ENCODE measurements at regions not wholly inside any gene's neighbourhood (a gene's known extent, or its start where the extent isn't known, plus 50 kb on each side); places are given as distances from the start of the nearest gene placed in this dataset.

DNA sequence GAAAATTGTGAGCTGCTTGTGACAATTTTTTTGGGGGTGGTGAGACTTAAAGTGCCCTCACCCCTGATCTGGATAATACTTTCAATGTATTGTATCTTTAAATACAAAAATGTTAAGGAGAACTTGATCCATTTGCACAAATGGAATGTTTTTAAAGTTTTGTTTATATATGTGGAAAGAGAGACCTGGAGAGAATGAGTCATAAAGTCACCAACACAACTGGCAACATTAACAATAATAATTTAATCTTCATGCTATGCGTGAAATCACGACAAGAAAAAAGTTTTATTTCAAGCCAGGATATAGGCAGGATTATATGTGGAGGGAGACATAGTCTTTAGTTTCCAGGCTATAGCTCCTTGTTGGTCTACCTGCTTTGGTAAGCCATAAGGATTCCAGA, 537.5 kb downstream of the GPAM start:
- Histone ChIP-seq H3K79me2 (ENCODE audit: control insufficient read depth in 1 of 2, insufficient read depth in 2 of 2, low read length in 2 of 2) (no peaks in the 10 kb centered on the region), H2BK5ac (ENCODE audit: low read depth, low read length) (no peak overlapping the region), H3K4ac (replicated peaks; ENCODE audit: insufficient read length, low read depth, low read length) (no peak overlapping the region), H2BK12ac (ENCODE audit: low read depth, low read length) (no peak overlapping the region), H3K9me3 (ENCODE audit: insufficient read depth in 2 of 2, low read depth in 1 of 2, low read length in 1 of 2) (peaks cover 12% of the 10 kb centered on the region in 2 experiments; a peak in 2 of 4 replicates), H2BK20ac (ENCODE audit: low read length) (no peak overlapping the region), H3K56ac (replicated peaks; ENCODE audit: insufficient read length, low read depth, low read length) (no peak overlapping the region), H3K4me2 (ENCODE audit: insufficient read depth in 1 of 2, low read depth in 2 of 2, low read length in 2 of 2) (no peak overlapping the region), H4K91ac (replicated peaks; ENCODE audit: insufficient read length, low read length) (no peak overlapping the region), H2BK120ac (replicated peaks; ENCODE audit: low read depth, low read length) (no peak overlapping the region), H3K9ac (replicated peaks in 1 of 4; ENCODE audit: extremely low read depth in 1 of 4, low read depth in 3 of 4, low read length in 3 of 4) (no peak overlapping the region), H3K4me3 (ENCODE audit: extremely low read depth in 1 of 4, insufficient read depth in 2 of 4, low read depth in 3 of 4, low read length in 4 of 4) (no peak overlapping the region), H3K27ac (ENCODE audit: low read depth, low read length) (no peak overlapping the region), H4K20me1 (replicated peaks in 1 of 2; ENCODE audit: control insufficient read depth in 1 of 2, insufficient read depth in 2 of 2, low read length in 2 of 2) (no peaks in the 10 kb centered on the region), H3K23ac (ENCODE audit: insufficient read length) (no peak overlapping the region), H4K5ac (ENCODE audit: insufficient read length, low read depth, low read length) (no peak overlapping the region), H3K18ac (ENCODE audit: extremely low read depth, low read length) (no peak overlapping the region), H4K8ac (ENCODE audit: extremely low read depth, insufficient read depth, low read length) (no peak overlapping the region), H2BK15ac (ENCODE audit: low read length) (no peak overlapping the region), H3K36me3 (ENCODE audit: control insufficient read depth in 2 of 4, insufficient read depth in 4 of 4, low read length in 3 of 4) (no peaks in the 10 kb centered on the region), H2AFZ (ENCODE audit: low read length) (no peak overlapping the region), H3K4me1 (replicated peaks in 1 of 4; ENCODE audit: control insufficient read depth in 3 of 4, insufficient read depth in 4 of 4, low read length in 3 of 4) (no peaks in the 10 kb centered on the region), H3K23me2 (ENCODE audit: low read depth, low read length) (no peaks in the 10 kb centered on the region), H3K14ac (ENCODE audit: insufficient read length) (no peak overlapping the region), H3K79me1 (ENCODE audit: low read depth, low read length) (no peaks in the 10 kb centered on the region), H2AK5ac (ENCODE audit: low read depth, low read length) (no peak overlapping the region), H3K27me3 (replicated peaks in 1 of 4; ENCODE audit: control insufficient read depth in 3 of 4, extremely low read depth in 1 of 4, insufficient read depth in 3 of 4, low read length in 3 of 4) (no peaks in the 10 kb centered on the region)
- ChIA-PET CTCF (ENCODE audit: partially characterized antibody) (interaction anchor here (1.2 kb wide), 2 partner anchors 12 to 298 kb away, joined by 3 read pairs; no protein-coding TSS in a partner anchor), POLR2A (ENCODE audit: partially characterized antibody) (no interaction called here)
- DNase-seq (ENCODE audit: low read depth in 1 of 2, low spot score in 2 of 2) (no peak), FAIRE-seq (no peak)
- 98% methylated on average over 2 of the region's 2 CpGs; no CpG with 5 or more reads in 1 of the 2 experiments for WGBS, 2 experiments (ENCODE audit: extremely low coverage in 1 of 2, insufficient coverage in 1 of 2, insufficient read length in 1 of 2, insufficient replicate concordance in 2 of 2, low coverage in 1 of 2, low lambda C conversion rate in 2 of 2, missing lambda C conversion rate in 1 of 2)
- no peak for TF ChIP-seq CREB1 (IDR thresholded peaks at IDR 0.05)
- TF ChIP-seq GABPA (IDR thresholded peaks at IDR 0.05; ENCODE audit: borderline replicate concordance, insufficient read depth, low read length): no peak
- no peak for TF ChIP-seq BRCA1 (IDR thresholded peaks at IDR 0.05; ENCODE audit: low read depth, low read length)
- TF ChIP-seq RBBP5 (IDR thresholded peaks at IDR 0.05; ENCODE audit: borderline replicate concordance, low read depth, low read length): no peak
- TF ChIP-seq SUZ12 (IDR thresholded peaks at IDR 0.05; ENCODE audit: low read length): no peak
- no peak for TF ChIP-seq SP1 (IDR thresholded peaks at IDR 0.05; ENCODE audit: low read depth, low read length)
- no peak for TF ChIP-seq CBX8 (IDR thresholded peaks at IDR 0.05; ENCODE audit: borderline replicate concordance, low read depth, low read length)

Measured in H1 (cell line).